ENCODE measurements at regions not wholly inside any gene's neighbourhood (a gene's known extent, or its start where the extent isn't known, plus 50 kb on each side); places are given as distances from the start of the nearest gene placed in this dataset.

DNA sequence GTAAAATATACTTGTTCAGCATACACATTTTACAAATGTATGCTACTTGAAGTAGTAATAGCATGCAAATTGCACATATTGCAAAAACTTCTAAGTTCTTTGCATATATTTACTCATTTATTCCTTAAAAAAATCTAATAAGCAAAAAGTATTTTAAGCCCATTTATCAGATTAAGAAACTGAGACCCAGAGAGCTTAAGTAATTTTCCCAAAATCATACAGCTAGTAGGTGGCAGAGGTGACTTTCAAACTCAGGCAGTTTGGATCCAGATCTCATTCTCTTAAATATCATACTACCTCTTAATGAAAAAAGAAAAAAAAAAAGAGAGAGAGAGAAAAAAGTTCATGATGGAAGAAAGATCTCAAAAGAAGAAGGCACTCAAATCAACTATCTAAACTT, 157.9 kb downstream of the RPS12 start:
- no peak overlapping the region for H3K27ac ChIP-seq
- intact Hi-C loops (cut with DNase I), result no loop called here
- TF ChIP-seq CTCF (IDR thresholded peaks at IDR 0.05), result no peak
- H3K9me3 ChIP-seq, result no peaks in the 10 kb centered on the region
- ATAC-seq (no peak), DNase-seq (no peak)
- no peaks in the 10 kb centered on the region for H3K4me1 ChIP-seq
- no peaks in the 10 kb centered on the region for H3K36me3 ChIP-seq
- no peaks in the 10 kb centered on the region for H3K27me3 ChIP-seq (ENCODE audit: low read depth)
- no peak overlapping the region for H3K4me3 ChIP-seq

DNA sequence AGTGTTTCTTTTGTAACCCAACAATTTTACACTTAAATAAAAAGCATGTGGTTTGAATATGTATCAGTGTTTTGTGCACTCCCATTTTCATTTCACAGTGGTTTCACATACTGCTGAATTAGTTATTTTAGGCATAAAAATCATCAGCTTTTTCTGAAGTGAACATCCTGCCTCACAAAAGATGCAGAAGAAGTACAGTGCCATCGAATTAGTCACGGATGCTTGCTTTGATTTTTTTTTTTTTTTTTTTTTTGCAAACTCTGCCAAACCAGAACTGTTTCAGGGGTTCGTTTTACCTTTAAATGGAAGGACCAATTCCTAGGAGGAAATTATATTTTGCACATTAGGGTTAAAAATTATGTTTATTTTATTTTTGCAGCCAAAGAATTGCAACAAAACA, 158.6 kb downstream of the RPS12 start:
- DNase-seq (no peak), ATAC-seq (no peak)
- no peaks in the 10 kb centered on the region for H3K4me1 ChIP-seq
- intact Hi-C loops (cut with DNase I), result no loop called here
- H3K36me3 ChIP-seq, result no peaks in the 10 kb centered on the region
- no peak overlapping the region for H3K27ac ChIP-seq
- no peaks in the 10 kb centered on the region for H3K9me3 ChIP-seq
- H3K4me3 ChIP-seq, result no peak overlapping the region
- TF ChIP-seq CTCF (IDR thresholded peaks at IDR 0.05), result no peak
- no peaks in the 10 kb centered on the region for H3K27me3 ChIP-seq (ENCODE audit: low read depth)

DNA sequence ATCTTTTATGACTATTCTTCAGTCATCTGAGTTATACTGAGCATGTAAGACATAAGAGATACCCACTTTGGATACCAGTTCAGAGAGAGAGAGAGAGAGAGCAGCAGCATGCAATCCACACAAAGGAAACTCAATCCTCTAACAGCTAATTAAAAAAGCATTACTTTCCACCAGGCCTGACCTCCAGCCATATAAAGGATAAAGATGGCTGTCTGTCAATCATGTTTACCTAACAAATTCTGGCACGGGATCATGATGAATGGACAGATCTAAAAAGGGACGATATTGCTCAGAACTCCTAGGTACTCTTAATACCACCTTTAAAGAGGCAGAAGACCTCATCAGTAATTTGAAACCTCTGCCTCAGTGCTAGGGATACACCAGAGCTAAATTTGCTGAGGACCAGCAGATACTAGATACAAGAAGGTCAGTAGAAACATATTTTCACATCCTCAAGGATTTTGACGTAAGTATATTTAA, 159.2 kb downstream of the RPS12 start:
- H3K4me3 ChIP-seq, result no peak overlapping the region
- DNase-seq, result no peak
- no peak for TF ChIP-seq CTCF (IDR thresholded peaks at IDR 0.05)

GRCh38 chr6:132974122-132974521, 159.8 kb downstream of the RPS12 start:
- no peaks in the 10 kb centered on the region for H3K27me3 ChIP-seq (ENCODE audit: low read depth)
- H3K9me3 ChIP-seq, result no peaks in the 10 kb centered on the region
- ATAC-seq, result no peak
- DNase-seq, result no peak
- intact Hi-C loops (cut with DNase I), result no loop called here
- no peak overlapping the region for H3K27ac ChIP-seq
- no peak overlapping the region for H3K4me3 ChIP-seq
- no peaks in the 10 kb centered on the region for H3K4me1 ChIP-seq
- no peak for TF ChIP-seq CTCF (IDR thresholded peaks at IDR 0.05)
- no peaks in the 10 kb centered on the region for H3K36me3 ChIP-seq

More for the DNA sequence above, 159.2 kb downstream of the RPS12 start:
- Histone ChIP-seq H3K27me3 (ENCODE audit: low read depth) (no peaks in the 10 kb centered on the region), H3K4me1 (no peaks in the 10 kb centered on the region), H3K36me3 (no peaks in the 10 kb centered on the region), H3K27ac (no peak overlapping the region), H3K9me3 (no peaks in the 10 kb centered on the region)
- intact Hi-C loops (cut with DNase I), result no loop called here
- ATAC-seq, result no peak

DNA sequence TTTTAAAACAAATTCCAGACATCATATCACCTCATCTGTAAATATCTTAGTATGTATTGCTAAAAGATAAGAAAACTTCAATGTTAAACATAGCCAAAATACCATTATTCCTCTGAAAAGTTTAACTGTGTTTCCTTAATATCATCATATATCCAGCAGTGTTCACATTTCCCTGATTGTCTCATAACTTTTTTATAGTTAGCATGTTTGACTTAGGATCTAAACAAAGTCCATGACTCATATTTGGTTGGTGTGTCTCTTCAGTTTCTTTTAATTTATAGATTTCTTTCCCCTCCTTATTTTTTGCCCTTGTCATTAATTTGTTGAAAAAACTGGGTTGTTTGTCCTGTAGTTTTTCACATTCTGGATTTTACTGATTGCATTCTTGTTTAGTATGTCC, 163.0 kb downstream of the RPS12 start:
- ATAC-seq (no peak), DNase-seq (no peak)
- no peak overlapping the region for H3K4me3 ChIP-seq
- H3K4me1 ChIP-seq, result no peaks in the 10 kb centered on the region
- H3K9me3 ChIP-seq, result no peaks in the 10 kb centered on the region
- no peak overlapping the region for H3K27ac ChIP-seq
- intact Hi-C loops (cut with DNase I), result no loop called here
- H3K36me3 ChIP-seq, result no peaks in the 10 kb centered on the region
- H3K27me3 ChIP-seq (ENCODE audit: low read depth), result no peaks in the 10 kb centered on the region
- no peak for TF ChIP-seq CTCF (IDR thresholded peaks at IDR 0.05)

DNA sequence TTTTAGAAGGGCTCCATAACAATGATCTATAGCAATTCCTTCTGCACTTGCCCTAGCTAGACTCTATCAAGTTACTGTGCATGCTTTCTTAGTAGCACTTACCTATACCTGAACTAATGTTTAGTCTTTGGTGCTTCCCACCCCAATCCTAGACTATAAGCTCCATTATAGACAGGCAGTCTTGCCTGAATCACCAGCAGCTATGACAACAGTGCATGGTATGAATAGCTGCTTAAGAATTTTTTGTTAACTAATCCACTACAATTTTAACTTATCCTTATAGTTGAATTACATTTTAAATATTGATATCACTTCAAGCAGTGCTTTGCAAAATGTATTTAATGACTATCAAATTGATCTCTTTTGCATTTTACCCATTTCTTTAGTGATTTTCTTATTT, 164.3 kb downstream of the RPS12 start:
- DNase-seq, result no peak
- Histone ChIP-seq H3K9me3 (no peaks in the 10 kb centered on the region), H3K36me3 (no peaks in the 10 kb centered on the region), H3K4me3 (no peak overlapping the region), H3K27me3 (ENCODE audit: low read depth) (no peaks in the 10 kb centered on the region), H3K4me1 (no peaks in the 10 kb centered on the region), H3K27ac (no peak overlapping the region)
- no peak for TF ChIP-seq CTCF (IDR thresholded peaks at IDR 0.05)
- intact Hi-C loops (cut with DNase I), result no loop called here
- ATAC-seq, result no peak

All from lower lobe of right lung (tissue), 2 donors.